Stimulated activated naive CD4-positive, alpha-beta T cell (primary cell): ENCODE measurements at regions not wholly inside any gene's neighbourhood (a gene's known extent, or its start where the extent isn't known, plus 50 kb on each side); places are given as distances from the start of the nearest gene placed in this dataset.

Experiments
- DNase-seq, 6 experiments: peaks; one replicate each; lab custom pipeline; 2025; lab: John Stamatoyannopoulos, UW

DNA sequence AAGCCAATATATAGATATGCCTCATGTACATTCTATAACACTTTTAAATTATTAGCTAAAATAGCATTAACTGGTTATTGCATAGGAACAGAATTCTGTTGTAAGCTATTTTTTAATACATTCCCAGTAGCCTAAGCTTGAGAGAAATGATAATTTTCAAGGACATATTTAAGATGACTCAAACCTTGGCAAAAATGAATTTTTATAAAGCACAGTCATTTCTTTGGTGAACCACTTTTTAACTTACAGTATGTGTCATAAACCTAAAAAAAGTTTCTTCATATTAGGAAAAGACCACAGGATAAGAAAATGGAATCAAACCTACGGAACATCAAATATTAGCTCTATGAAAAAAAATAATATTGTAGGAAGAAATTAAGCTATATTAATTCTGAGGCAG, 986.3 kb downstream of the STIM2 start:
- no peak for DNase-seq

GRCh38 chr4:27861381-27861787, 1000.7 kb downstream of the STIM2 start:
- DNase-seq, result no peak

GRCh38 chr4:27861802-27862201, 1001.2 kb downstream of the STIM2 start:
- no peak for DNase-seq

DNA sequence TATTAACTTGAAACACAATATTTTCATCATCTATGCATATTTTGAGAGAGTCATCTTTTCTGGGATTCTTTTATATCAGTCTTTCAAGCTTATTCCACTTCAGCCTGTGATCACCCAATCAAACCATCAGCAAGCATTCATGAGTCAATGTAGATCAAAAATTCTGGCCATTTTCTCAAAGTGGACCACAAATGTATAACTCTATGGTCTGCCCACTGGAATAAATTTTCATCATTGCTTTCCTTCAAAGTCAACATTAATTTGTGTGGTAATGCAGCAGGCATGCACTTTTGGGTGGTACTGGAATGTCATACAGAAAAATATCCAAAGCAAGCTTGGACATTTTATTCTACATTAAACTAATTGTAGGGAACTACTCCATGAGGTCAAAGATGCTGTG, 1013.0 kb downstream of the STIM2 start:
- no peak for DNase-seq

DNA sequence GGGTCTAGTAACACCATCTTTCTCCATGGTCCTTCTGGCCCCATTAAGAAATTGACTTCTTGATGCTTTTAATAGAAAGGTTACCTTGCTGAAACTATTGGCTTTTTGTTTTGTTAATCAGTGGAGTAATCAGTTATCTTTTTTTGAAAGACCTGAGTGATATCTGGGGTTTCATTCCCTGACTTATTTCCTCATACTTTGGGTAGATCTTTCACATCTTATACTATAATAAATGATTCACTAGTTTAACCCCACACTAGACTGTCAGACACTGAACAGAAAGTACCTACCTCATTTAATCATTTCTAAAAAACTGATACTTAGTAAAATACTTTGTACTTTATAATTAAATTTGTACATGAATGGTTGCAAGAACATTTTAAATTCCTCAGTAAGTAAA, 1021.1 kb downstream of the STIM2 start:
- no peak for DNase-seq

DNA sequence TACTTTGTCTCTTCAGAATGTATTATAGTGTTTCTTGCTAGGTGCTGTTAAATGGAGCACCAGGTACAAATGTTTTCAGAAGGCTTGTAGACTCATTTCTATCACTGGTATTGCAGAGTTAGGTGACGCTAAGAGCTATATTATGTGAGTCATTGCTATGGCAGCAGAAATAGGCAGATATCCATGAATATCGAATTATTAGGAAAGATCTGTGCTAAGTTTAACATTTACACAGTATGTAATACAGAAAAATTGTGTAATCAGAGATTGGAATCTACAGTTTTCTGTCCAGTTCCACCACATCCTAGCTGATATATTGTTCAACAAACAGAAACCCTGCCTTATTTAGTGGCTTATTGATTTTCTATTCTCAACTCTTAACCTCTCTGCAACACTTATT, 1025.5 kb downstream of the STIM2 start:
- DNase-seq, result no peak

GRCh38 chr4:27887646-27888045, 1027.0 kb downstream of the STIM2 start:
- DNase-seq, result no peak

DNA sequence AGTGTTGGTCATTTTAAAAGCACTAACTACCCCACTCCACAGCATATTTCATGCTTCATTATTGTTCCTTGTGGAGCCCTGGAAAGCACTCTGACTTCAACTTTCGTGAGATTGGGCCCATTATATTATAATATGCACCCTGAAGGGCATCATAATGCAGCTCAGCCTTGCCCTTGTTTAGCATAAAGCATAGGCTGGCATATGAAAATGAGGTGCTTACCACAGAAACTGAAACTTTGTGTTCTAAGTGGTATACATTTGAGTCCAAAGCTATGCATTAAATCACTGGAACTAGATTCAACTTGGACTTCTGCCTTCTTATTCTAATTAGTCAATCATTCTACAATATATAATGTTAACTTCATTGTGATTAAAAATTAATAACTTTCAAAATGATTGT, 1027.9 kb downstream of the STIM2 start:
- DNase-seq, result no peak

- DNase-seq, result no peak
Measured at GRCh38 chr4:27894951-27895350, 1034.3 kb downstream of the STIM2 start.

- DNase-seq, result no peak
Measured at GRCh38 chr4:27908356-27908755, 1047.7 kb downstream of the STIM2 start.

DNA sequence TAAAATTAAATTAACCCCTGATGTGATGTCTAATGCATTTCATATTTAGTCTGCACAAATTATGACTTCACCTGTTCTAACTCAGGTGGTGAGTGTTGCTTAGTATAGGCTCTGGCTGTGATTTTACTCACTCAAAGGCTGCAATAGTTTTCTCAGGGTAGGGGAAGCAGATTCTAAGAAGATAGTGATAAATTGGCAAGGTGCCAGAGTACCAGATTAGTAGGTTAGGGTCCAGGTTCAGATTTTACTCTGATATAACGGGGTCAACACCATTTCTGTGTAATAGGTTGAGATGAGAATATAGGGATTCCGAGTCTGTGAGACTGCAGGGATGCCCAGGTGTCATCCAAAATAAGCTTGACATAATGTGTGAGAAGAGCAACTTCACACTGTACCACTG, 1049.6 kb downstream of the STIM2 start:
- DNase-seq, result no peak

GRCh38 chr4:27911047-27911446, 1050.4 kb downstream of the STIM2 start:
- no peak for DNase-seq

DNA sequence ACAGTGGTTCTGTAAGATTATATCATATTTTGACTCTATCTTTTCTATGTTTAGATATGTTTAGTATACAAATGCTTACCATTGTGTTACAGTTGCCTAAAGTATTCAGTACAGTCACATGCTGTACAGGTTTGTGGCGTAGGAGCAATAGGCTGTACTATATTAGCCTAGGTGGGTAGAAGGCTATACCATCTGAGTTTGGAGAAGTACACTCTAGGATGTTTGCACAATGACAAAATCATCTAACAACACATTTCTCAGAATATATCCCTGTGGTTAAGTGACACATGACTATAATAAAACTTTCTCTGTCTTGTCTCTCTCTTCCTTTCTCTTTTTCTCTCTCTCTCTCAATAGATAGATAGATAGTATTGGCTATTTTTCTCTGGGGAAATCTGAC, 1053.1 kb downstream of the STIM2 start:
- DNase-seq, result no peak

GRCh38 chr4:27915822-27916221, 1055.2 kb downstream of the STIM2 start:
- no peak for DNase-seq

DNA sequence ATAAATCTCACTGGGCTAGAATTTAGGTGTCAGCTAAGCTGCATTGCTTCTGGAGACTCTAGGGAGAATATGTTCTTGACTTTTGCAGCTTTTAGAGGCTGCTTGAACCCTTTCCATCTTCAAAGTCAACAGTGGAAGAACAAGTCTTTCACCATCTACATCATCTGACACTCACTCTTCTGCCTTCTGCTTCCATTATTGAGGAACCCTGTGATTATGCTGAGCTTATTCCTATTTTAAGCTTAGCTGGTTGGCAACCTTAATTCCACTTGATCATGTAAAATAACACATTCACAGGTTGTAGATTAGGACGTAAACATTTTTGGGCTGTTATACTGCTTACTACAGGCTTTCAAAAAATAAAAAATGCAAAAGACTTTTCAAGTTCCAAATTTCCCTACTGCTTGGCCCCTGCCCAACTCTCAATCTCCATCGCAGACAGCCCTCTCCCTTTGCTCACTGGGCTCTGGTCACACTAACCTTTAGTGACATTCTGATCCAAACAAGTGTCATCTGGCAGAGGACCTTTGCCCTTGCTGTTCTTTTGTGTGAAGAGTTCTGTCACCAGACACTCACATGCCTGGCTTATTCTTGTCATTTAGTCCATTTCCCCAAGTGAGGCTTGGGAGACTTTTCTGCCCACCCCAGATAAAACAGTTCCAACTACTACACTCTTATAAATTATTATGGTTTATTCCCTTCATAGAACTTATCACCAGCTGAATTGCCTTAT, 1056.0 kb downstream of the STIM2 start:
- no peak for DNase-seq

- DNase-seq, result no peak
Measured at GRCh38 chr4:27917381-27917780, 1056.7 kb downstream of the STIM2 start.

DNA sequence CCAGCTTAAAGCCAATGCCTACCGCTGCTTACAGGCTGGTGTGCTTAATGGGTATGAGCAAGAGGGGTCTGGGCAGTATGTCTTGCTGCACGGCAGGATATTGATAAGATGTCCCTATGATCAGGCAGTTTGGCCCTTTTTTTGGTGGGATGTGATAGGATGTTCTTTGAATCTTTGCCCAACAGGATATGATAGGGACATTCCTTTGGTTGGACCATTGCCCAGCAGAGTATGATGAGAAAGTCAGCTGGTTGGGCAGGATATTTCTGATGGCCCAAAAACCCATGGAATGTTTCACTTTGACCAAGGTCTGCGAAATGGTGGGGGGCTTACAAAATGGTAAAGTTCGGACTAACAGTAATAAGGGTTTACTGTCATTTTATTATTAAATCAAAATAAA, 1060.6 kb downstream of the STIM2 start:
- no peak for DNase-seq

DNA sequence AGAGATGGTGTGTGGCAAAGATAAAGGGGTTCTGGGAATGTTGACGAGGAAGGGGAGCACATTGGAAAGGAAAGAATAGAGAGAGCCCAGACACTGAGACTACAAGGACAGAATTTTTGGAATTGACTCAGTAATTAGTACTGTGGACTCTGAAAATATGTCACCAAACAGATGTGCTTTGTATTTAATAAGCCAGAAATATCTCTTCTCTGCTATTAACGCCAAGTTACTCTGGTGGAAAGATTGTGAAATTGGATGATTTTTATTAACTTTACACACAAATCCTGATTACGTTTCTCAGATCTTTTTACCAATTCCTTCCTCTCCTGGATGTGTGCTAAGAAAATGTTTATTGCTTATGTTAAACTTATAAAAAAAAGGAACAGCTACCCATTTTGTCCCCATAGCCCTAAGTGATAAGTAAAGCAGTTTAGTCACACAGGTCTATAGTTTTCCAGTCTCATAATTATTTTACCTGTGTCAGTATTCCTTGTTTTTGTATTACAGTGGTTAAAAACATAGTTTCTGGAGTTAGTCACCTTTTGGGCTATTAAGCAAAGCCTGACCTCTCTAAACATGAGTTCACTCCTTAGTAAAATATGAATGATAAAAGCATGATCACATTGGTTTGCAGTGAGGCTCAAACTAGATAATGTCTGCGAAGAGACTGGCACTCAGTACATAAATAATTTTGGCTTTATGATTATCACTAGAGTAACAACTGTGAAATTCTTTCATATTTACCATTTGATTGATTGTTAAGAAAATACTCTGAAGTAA, 1068.3 kb downstream of the STIM2 start:
- DNase-seq, result no peak

GRCh38 chr4:27930291-27930690, 1069.7 kb downstream of the STIM2 start:
- no peak for DNase-seq

DNA sequence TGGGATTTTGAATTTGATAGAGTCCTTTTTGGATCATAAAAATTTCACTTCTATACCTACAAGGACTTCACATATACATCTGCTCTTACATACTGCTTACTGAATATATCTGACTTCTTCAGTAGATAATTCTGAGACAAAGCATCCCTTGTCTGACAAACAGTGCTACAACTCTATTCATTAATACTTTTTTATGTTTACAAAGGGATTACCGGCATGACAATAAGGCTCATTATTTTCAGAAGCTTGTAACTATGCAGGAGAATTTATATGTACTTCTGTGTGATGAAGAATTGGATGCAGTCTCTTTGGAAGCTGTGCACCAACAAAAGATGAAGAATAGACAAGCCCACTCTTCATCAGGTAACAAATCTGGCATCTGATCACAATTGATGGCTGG, 1070.3 kb downstream of the STIM2 start:
- no peak for DNase-seq

GRCh38 chr4:27931584-27931983, 1070.9 kb downstream of the STIM2 start:
- DNase-seq, result no peak

DNA sequence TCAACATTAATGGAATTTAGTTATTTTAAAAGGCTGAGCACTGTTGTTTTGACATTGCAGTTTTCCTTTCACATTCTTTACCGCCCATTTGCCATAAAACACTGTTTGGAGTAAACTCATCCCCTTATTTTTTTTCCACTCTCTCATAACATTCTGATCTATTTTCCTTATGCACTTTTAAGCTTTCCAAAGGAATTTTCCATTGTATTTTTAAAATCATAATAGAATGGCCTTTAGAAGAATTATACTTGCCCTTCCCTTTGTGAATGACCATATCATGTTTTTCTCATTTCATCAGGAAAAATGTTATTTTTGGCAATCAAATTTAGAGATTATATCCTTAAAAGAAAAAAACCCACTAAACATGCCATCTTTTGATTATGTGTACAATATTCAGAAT, 1074.2 kb downstream of the STIM2 start:
- no peak for DNase-seq

GRCh38 chr4:27946799-27947198, 1086.2 kb downstream of the STIM2 start:
- no peak for DNase-seq

DNA sequence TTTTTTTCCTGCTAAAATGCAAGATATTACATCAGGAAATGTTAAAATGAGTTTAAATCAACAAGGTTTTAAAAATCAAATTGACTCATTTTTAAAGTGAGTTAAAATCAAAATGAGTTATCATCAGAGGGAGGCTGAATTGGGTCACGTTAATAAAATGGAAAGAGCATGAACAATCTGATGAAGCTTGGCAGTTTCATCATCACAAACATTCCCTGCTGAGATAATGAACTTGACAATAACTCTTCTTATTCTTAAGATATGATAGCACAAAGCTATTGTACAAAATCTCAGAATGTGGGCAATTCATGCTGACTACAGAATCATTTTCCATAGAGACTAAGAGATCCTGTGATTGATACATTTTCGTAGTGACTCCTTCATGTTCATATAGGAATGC, 1086.7 kb downstream of the STIM2 start:
- no peak for DNase-seq
